BE2C (cell line): ENCODE measurements at regions not wholly inside any gene's neighbourhood (a gene's known extent, or its start where the extent isn't known, plus 50 kb on each side); places are given as distances from the start of the nearest gene placed in this dataset.

Experiments
- DNase-seq: peaks from one replicate; pipeline ENCODE4 v3.0.0-alpha.2; 2020
- H3K27me3 ChIP-seq: fragments of 250-450 bp; sonication (Bioruptor Pico); 2 replicates; pipeline ENCODE4 v1.5.1; 2020; ENCODE audit warnings: mild to moderate bottlenecking
- H3K36me3 ChIP-seq: fragments of 250-450 bp; sonication (Bioruptor Pico); 2 replicates; pipeline ENCODE4 v1.5.1; 2020; ENCODE audit warnings: mild to moderate bottlenecking
- H3K4me1 ChIP-seq: fragments of 250-450 bp; sonication (Bioruptor Pico); 2 replicates; pipeline ENCODE4 v1.5.1; 2020
- H3K4me3 ChIP-seq: 2 replicates; pipeline ENCODE4 v1.5.1; 2011; ENCODE audit warnings: low read depth, low read length
- H3K9me3 ChIP-seq: fragments of 250-450 bp; sonication (Bioruptor Pico); 2 replicates; pipeline ENCODE4 v1.5.1; 2020
- CTCF ChIP-seq: IDR thresholded peaks from 2 replicates; pipeline ENCODE4 v1.5.1; 2012; ENCODE audit warnings: mild to moderate bottlenecking, low read depth, low read length

GRCh38 chr1:5416518-5416917, 575.7 kb downstream of the NPHP4 start:
- Histone ChIP-seq H3K36me3 (no peaks in the 10 kb centered on the region), H3K4me1 (no peaks in the 10 kb centered on the region), H3K9me3 (no peaks in the 10 kb centered on the region), H3K4me3 (no peak overlapping the region), H3K27me3 (no peaks in the 10 kb centered on the region)
- DNase-seq, result no peak
- no peak for TF ChIP-seq CTCF

DNA sequence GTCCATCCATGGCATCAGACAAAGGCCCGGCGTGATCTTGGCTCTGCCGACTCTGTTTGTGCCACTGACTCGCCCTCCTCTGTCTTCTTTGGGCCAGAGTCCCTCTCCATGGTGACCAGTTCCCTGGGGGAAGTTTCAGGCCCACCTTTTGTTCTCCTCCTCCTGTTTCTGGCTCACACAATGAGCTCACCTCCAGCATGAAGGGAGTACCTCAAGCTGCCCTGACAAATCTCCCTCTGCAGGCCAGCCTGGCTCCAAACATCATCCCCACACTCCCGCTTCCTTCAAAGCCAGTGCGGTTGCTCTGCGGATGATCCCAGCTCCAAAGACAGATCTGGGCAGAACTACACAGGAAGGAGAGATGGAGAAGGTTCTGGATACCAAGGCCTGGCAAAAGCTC, 576.6 kb downstream of the NPHP4 start:
- H3K4me3 ChIP-seq, result no peak overlapping the region
- no peak for TF ChIP-seq CTCF
- no peaks in the 10 kb centered on the region for H3K36me3 ChIP-seq
- H3K27me3 ChIP-seq, result no peaks in the 10 kb centered on the region
- no peaks in the 10 kb centered on the region for H3K9me3 ChIP-seq
- H3K4me1 ChIP-seq, result no peaks in the 10 kb centered on the region
- DNase-seq, result no peak

DNA sequence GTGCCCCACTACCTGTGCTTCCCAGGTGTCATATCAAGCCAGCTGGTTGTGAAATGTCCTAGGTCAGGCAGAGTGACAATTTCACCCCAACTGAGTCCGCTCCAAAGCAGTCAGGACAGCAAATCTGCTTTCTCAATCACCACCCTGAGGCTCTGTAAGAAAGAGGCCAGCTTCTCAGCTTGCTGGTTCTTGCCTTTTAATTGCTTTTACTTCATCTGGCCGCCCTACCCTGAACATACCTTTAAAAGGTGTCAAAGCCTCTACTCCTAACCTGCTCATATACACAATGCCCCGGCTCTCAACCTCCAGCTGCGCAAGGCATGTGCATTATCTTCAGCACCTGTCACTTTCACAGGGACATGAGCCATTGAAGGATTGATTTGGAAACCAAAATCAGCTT, 581.6 kb downstream of the NPHP4 start:
- no peaks in the 10 kb centered on the region for H3K9me3 ChIP-seq
- no peaks in the 10 kb centered on the region for H3K36me3 ChIP-seq
- no peak for DNase-seq
- H3K4me1 ChIP-seq, result no peaks in the 10 kb centered on the region
- H3K4me3 ChIP-seq, result no peak overlapping the region
- TF ChIP-seq CTCF, result no peak
- H3K27me3 ChIP-seq, result no peaks in the 10 kb centered on the region

- Histone ChIP-seq H3K27me3 (no peaks in the 10 kb centered on the region), H3K9me3 (no peaks in the 10 kb centered on the region), H3K4me1 (no peaks in the 10 kb centered on the region), H3K36me3 (no peaks in the 10 kb centered on the region), H3K4me3 (no peak overlapping the region)
- no peak for DNase-seq
- no peak for TF ChIP-seq CTCF
Observed at GRCh38 chr1:5408401-5408800, 583.8 kb downstream of the NPHP4 start.

DNA sequence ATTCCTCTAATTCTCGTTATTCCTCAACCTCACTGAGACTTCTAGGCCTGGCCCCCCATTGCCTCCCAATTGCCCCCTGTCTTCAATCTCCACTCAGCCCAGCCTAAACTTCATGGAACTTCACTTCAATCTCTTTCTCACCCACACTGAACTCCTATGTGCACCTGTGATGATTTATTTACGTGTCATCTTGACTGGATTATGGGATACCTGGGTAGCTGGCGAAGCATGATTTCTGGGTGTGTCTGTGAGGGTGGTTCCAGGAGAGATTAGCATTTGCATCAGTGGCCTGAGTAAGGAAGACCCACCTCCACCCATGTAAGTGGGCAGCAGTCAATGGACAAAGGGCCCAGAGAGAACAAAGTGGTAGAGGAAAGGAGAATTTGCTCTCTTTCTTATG, 587.0 kb downstream of the NPHP4 start:
- Histone ChIP-seq H3K4me1 (no peaks in the 10 kb centered on the region), H3K27me3 (no peaks in the 10 kb centered on the region), H3K36me3 (no peaks in the 10 kb centered on the region), H3K9me3 (no peaks in the 10 kb centered on the region), H3K4me3 (no peak overlapping the region)
- TF ChIP-seq CTCF, result no peak
- no peak for DNase-seq

GRCh38 chr1:5404412-5405203, 587.6 kb downstream of the NPHP4 start:
- no peak overlapping the region for H3K4me3 ChIP-seq
- no peaks in the 10 kb centered on the region for H3K27me3 ChIP-seq
- H3K36me3 ChIP-seq, result no peaks in the 10 kb centered on the region
- H3K9me3 ChIP-seq, result no peaks in the 10 kb centered on the region
- DNase-seq, result no peak
- H3K4me1 ChIP-seq, result no peaks in the 10 kb centered on the region
- TF ChIP-seq CTCF, result no peak
